ENCODE measurements at regions not wholly inside any gene's neighbourhood (a gene's known extent, or its start where the extent isn't known, plus 50 kb on each side); places are given as distances from the start of the nearest gene placed in this dataset.

DNA sequence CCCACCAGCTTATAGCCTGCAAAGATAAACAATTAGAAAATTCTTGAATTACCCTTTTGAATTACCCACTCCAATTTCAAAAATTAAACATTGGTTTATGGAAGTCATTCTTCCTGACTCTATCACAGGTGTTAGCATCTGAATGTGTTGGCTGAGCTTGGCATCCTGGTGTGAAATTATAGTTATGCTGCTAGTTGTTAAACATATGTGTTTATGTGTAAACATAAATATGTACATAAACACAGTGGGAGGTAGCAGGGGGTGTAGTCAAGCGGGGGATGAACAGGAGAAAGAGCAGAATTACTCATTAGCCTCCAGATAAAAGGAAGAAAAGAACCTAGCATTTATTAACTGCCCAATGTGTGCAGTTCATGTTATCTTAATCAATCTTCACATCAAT lies 530.2 kb downstream of the MCTP2 start:
- DNase-seq (ENCODE audit: low read depth): no peak

DNA sequence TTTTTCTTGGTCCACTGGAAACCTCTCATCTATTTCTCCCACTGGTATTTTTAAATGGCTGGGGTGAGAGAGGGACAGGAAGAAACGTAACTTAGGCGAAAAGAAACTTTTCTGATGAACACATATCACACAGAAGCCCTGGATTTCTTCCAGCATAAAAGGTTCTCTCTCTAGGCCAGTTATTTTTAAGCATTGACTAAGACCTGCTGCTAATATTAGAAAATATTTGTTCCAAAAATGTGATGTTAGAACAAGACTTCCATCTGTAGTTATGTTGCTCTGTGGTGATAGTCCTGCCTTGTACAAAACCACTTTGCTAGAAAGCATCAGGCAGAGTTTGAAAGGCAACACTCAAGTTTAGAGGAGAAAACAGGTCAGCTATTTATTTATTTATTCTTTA lies 537.7 kb downstream of the MCTP2 start:
- no peak for DNase-seq (ENCODE audit: low read depth)

DNA sequence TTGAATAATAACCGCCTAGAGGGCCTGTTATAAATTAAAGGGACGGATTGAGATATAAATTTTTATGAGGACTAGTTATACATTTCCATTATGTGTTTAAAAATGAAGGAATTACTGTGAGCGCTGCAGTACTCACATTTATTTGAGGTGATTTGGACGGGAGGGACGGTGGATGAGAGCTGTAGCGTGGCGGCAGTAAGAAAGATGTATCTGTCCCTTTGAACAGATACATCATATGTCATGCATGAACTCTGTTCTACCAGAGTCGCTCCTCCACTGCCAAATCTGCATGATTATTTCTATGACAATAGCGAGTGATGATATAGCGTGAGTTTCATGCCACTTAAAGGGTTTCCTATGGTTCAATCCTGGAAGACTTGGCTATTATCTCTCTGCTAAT lies 538.8 kb downstream of the MCTP2 start:
- DNase-seq (ENCODE audit: low read depth): no peak

DNA sequence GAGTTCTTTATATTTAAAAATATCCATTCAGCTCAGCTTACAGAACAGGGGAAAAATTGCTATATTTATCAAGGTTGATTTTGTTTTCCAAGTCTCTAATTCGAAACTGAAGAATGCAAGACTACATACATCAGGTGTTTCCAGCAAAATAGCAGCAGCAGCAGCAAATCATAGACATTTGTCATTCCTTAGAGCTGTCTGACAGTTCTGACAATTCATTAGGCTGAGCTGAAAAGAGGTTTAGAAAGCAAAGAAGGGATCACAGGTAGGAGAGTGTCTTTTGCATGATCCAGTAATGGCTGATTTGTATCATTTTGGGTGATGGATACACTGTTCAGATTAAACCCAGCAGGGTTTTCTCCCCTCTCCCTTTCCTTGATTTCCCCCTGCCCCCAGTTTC lies 545.7 kb downstream of the MCTP2 start:
- no peak for DNase-seq (ENCODE audit: low read depth)

DNA sequence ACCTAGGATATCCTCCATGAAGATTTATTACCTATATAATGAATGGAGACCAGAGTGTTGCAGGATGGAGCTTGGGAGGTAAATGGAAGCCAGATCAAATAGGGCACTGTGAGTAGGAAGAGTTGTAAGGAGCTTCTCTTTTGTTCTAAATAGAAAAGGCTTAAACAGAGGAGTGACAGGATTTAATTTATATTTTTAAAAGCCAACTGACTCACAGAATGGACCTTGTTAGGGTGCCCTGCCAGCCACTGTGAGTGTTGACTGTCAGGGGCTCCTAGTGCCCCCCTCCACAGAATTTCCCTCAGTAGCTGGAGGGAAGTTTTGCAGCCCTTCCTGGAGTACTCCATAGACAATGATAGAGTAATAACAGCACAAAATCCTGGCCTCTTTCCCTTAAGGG lies 547.5 kb downstream of the MCTP2 start:
- no peak for DNase-seq (ENCODE audit: low read depth)

DNA sequence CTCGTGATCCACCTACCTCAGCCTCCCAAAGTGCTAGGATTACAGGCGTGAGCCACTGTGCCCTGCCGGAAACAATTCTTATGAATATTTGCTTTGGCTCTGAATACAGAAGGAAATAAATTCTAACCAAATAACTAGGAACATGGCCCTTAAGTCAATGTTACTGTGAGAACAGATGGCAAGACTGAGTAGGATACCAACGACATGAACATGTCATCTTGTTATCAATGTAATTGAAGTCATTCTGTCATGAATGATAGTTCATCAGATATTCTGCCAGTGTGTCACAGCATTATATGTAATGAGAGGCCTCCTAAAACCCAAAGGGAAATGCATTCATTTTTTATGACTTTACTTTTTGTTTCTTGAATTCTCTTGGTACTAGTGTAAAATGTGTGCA lies 548.8 kb downstream of the MCTP2 start:
- no peak for DNase-seq (ENCODE audit: low read depth)

DNA sequence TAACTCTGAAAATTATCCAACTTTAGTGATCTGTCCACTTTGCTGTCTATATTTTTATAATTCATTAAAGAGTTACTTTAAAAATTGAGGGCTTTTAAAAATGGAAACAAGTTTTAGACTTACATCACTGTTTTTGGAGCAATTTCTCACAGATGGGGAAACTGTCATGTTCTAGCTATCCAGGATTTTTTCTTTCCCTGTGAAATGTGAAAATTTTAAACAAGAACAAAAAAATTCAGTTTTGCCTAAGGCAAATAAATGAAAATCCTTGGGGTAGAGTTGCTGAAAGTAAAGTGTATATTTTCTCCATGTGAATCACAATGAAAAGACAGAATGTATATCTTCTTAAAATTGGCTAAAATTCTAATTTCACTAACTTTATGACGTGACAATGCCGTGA lies 553.7 kb downstream of the MCTP2 start:
- DNase-seq (ENCODE audit: low read depth): no peak

DNA sequence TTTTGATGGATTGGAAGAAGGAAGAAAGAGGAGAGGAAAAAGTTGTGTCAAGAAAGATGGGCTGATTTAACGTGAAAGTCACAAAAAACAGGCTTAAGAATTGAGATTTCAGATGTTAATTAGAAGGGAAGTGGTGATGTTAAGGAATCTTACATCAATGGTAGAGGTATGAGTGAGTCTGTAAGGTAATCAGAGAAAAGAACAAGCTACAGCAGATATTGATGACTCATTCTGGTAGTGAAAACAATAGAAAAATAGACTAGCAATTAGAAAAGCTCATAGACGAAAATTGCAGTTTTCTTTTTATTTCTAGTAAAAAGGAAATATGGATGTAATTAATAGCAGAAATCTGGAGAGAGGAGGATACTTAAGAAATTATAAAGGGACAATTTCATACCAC lies 559.6 kb downstream of the MCTP2 start:
- no peak for DNase-seq (ENCODE audit: low read depth)

DNA sequence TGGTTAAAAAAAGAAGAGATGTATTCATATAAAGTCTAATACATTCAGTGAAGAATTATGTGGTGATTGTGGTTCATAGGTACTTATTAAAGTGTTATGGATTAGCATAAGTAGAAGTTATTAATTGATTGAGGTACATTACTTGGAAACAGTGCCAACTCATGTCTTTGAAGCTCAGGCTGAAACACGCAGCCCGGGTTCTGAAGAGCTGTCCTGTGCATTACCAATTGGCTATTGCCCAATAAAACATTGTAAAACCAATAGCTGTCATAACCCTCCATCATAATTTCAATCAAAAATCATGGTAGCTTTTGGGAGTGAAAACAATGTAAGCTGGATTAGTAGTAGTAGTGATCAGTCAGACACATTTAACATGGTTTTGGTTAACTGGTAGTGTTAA lies 560.1 kb downstream of the MCTP2 start:
- DNase-seq (ENCODE audit: low read depth): no peak

DNA sequence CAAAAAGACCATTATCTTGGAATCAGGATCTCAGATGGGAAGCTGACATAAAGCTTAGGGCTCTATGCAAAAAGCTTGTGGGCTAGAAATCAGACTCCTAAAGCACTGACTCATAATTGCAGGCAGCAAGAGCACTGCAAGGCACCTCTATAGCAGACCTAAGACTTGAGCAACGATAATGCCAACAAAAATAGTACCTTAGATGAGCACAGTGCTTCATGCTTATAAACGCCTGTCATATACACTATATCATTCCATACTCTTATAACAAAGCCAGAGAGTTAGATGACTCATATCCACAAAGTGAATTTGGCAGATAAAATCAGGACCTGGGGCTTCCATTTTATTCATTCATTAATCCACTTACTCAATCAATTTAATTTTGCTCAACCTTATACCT lies 560.8 kb downstream of the MCTP2 start:
- DNase-seq (ENCODE audit: low read depth): no peak

DNA sequence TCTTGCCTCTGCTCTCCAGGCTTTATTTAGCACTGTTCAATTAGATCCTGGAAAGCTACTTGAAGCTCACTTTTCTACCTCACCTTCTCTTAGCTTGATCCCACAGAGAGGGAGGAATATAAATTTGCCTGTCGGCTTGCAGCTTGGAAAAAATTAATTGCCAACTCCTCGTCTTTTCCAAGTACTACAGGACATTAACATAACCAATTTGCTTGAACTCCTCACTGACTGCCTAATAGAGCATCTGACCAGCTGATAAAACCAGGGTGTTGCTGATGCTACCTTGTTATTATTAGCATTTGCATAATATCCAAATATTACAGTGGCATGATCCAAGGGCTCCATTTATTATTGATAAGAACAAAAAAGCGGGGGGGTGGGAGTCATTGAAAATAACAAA lies 561.8 kb downstream of the MCTP2 start:
- no peak for DNase-seq (ENCODE audit: low read depth)

DNA sequence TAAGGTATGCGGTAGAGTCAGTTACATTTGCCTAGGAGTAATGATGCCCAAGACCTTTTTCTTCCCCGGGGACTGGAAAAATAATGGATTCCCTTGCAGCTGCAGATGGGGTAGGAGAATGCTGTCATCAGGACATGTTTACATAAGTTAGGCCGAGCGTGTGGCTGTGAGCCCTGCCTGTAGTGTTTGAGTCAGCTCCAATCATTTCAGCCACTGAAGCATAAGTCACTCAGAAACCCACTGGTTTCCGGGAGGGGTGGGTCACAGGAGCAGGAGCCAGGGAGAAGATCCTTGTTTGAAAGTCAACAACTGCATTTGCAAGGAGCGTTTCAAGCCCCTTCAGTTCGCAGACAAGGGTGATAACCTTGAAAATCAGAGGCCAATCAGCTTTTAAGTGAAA lies 562.3 kb downstream of the MCTP2 start:
- DNase-seq (ENCODE audit: low read depth): no peak

DNA sequence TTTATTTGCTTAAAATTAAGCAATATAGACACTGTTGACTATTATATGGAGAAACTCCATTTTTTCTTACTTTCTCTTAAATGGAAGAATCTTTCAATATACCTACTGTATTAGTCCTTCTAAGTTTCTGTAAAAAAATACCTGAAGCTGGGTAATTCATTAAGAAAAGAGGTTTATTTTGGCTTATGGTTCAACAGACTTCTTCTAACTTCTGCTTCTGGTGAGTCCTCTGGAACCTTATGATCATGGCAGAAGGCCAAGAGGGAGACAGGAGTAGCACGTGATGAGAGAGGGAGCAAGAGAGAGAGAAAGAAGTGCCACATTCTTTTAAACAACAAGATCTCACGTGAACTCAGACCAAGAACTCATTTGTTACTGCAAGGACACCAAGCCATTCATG lies 573.3 kb downstream of the MCTP2 start:
- DNase-seq (ENCODE audit: low read depth): no peak

DNA sequence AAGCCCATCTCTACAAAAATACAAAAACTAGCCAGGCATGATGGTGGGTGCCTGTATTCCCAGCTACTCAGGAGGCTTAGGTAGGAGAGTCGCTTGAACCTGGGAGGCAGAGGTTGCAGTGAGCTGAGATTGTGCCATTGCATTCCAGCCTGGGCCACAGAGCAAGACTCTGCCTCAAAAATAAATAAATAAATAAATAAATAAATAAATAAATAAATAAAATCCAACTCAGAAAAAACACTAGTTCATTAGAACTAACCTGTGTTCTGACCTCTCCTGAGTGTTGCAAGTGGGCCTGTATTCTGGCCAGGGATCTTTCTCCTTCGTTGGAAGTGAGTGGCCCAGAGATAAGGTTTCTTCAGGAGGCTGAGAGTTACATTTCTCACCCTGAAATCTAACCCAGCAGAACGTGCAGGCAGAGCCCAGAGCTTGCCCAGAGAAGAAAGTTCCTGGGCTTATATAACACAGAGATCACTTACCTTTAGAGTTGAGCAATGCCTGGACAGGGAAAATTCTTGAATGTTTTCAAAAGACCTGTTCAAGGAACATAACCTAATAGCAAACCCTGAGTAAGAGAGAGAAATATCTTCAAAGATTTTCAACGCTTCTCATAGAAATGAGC lies 583.9 kb downstream of the MCTP2 start:
- no peak for DNase-seq (ENCODE audit: low read depth)

DNA sequence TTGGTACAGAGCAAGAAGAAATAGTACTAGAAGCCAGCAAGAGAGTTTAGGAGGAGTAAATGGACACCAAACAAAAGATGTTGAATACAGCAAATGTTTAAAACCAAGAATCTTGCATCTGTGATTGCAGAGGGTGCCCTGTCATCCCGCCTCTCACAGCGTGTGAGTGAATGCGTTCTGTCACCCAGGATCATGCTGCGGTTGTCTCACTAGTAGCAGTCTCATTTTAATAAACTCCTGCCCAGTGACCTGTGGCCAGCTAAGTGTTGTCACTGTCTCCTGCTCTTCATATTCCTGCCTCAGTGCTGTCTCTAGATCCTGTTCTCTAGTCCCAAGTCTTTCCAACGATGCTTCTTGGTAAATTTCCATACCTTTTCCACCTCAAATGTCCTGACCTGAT lies 584.6 kb downstream of the MCTP2 start:
- no peak for DNase-seq (ENCODE audit: low read depth)

DNA sequence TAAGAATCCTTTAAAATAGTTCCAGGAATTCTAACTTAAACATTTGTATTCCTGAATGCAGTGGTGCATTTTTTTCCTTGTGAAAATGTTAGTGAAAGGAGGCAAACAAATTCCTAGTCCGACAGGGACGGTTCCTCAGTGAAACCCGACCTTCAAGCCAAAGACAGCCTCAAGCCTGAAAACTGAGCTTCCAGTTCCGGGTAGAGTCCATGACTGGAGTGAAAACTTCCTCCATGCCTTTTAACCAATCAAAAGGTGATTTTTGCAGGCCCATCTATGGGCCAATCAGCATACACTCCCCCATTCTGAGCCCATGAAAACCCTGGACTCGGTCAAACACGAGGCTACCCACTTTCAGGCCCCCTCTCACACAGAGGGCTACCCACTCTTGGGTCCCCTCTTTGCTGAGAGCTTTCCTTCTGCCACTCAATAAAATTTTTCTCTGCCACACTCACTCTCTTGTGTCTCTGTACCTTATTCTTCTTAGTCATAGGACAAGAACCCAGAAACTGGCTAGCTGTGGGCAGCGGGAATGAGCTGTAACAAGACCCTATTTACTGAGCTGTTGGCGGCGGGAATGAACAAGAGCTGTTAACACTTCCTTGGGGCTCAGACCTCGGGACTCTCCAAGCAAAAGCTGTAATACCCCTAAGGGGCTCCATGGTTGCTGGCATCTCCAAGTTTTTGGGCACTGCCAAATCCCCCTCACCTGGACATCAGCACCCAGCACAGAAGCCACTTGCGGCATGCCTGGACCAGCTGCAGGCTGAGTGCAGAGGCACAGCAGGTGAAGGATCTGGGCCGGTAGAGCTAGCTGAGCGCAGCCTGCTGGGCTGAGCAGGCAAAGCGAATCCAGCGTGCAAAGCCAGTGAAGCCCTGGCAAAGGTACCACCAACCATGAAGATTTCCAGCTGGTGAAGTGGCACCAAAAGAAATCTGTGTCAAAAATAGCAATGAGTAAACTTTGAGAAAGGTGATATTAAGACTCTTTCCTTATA lies 598.8 kb downstream of the MCTP2 start:
- DNase-seq (ENCODE audit: low read depth): no peak

DNA sequence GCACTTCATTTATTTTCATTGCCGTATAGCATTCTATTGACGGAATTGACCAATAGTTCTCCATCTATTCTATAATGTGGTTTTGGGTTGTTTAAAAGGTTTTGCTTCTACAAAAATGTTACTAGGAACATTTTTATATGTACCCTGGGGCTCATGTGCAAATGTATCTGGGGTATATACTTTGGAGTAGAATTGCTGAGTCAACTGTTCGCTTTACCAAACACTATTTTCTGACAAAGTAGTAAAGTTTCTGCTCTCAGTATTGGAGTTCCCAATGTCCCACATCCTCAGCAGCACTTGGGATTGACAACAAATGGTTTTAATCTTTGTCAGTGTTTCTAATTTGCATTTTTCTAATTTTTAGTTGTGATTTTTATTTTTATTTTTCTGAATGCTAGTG lies 602.6 kb downstream of the MCTP2 start:
- no peak for DNase-seq (ENCODE audit: low read depth)

DNA sequence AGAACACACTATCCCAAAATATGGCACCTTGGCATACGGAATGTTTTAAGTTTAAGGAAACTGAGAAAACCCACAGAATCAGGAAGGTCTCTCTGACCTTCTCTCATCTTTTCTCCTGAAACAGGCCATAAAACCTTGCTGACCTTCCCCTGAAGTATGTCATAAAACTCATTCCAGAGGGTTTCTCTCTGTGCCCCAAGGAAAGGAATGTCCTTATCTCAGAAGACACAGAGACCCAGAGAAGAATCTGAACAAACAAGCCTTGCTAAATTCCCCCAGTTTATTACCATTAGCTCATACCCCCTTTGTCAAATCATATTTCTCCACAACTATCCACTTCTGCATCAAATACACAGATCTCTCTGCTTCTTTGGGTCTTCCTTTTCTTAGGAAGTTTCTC lies 603.1 kb downstream of the MCTP2 start:
- DNase-seq (ENCODE audit: low read depth): no peak

DNA sequence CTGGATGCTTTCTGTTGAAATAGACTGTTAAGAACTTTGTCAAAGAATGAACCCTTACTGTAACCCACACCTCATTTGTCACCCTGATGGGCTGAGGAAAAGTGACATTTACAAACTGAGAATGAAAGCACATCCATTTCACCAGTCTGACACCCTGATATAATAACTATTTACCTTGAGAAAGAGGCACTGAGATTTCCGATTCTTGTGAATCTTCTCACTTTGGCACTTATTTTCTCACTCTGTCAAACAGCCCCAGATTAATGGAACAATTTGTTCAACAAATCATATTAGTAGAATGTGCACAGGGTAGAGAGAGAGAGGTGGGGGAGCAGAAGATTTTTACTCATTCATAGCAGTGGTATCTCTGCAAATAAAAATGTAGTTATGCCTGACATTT lies 606.9 kb downstream of the MCTP2 start:
- no peak for DNase-seq (ENCODE audit: low read depth)

DNA sequence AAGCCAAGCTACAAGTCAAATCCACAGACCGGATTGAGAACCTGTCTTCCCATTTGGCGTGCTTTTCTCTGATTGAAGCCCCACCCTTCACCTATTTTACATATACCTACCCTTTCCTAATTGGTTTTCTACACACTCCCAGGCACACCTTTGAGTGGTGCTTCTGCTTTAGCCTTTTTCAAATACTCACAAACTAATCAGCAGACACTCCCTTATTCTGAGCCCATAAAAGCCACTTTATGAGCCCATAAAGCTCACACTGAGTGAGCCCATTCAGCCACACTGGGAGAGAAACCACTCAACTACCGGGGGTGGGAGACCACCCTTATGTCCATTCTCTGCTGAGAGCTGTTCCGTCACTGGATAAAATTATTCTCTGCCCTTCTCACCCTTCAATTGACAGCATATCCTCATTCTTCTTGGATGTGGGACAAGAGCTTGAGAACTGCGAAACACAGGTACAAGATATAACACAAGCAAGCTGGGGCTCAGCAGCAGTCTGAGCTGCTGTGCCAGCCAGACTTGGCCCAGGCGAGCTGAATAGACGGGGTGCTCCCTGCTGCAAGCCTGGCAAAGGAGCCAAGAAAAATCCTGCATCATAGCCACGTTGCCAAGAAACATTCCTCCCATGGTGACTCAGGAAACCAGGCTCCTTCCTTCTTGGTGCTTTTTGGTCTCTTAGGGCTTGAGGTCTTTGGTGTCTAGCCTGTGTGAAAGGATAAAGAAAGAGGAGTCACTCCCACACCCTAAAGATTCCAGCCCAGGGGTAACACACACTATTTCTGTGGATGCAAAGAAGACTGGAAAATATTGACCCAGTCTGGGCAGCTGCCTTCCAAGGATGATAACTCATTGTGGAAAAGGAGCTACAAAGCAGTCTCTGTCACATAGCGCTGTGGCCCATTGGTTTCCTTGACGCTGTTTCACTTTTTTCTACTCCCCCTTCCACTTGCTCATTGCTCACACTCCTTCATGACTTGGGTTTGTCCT lies 609.7 kb downstream of the MCTP2 start:
- no peak for DNase-seq (ENCODE audit: low read depth)

DNA sequence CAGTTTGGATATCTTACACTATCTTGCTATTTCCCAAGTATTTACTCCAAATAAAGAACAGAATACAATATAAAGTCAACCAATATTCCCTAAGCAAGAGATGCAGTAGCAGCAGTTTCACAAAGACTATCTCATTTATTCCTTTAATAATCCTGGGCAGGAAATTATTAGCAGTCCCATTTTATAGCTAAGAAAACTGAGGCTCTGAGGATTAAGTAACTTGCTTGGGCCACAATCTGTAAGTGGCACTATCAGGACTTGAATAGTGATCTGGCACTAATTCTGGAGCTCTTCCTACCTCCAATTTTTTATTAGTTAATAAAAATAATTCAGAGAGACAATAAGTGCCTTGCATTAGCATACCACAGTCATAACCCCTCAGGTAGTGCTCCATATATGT lies 611.7 kb downstream of the MCTP2 start:
- DNase-seq (ENCODE audit: low read depth): no peak

DNA sequence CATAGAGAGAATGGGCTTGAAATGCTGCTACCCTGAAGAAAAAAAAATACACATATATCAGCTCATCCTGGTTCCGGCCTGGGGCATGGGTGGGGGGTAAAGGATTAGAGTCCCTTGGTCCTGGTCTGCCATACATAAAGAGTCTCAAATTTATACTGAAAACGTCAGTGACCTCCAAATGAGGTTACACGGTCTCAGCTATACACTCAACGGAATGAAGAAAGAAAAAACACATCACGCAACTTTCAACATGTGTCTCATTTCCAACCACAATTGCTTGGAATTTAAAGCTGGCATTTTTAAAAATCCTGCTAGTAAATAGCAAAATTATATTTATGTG lies 612.8 kb downstream of the MCTP2 start:
- no peak for DNase-seq (ENCODE audit: low read depth)
